Kidney (tissue), 13 donors: ENCODE measurements at regions not wholly inside any gene's neighbourhood (a gene's known extent, or its start where the extent isn't known, plus 50 kb on each side); places are given as distances from the start of the nearest gene placed in this dataset.

Experiments
- DNase-seq, 5 donors: peaks; one replicate each; pipeline ENCODE4 v3.0.0-alpha.2; 2013 to 2020
- FAIRE-seq: peaks from 2 replicates; lab custom pipeline; 2012; peaks lifted over from hg19 to GRCh38; lab: Jason Lieb, UNC
- H3K27ac ChIP-seq, 2 donors: one replicate each; pipeline ENCODE4 v1.7.0; 2013; ENCODE audit warnings: low read depth in 2 of 2, low read length in 2 of 2, inconsistent platforms in 1 of 2
- H3K27me3 ChIP-seq: one replicate; pipeline ENCODE4 v1.7.1; 2013; ENCODE audit warnings: low read length, inconsistent platforms; ENCODE audit not compliant: control insufficient read depth, insufficient read depth
- H3K36me3 ChIP-seq, 3 donors: one replicate each; pipeline versions ENCODE4 v1.7.0 to v1.7.1; 2013; ENCODE audit warnings: low read length in 3 of 3, control low read depth in 1 of 3, inconsistent platforms in 1 of 3; ENCODE audit not compliant: insufficient read depth in 3 of 3, control insufficient read depth in 2 of 3
- H3K4me1 ChIP-seq, 3 donors: one replicate each; pipeline versions ENCODE4 v1.7.0 to v1.7.1; 2013; ENCODE audit warnings: low read length in 3 of 3, inconsistent platforms in 1 of 3, low read depth in 1 of 3; ENCODE audit not compliant: control insufficient read depth in 2 of 3, insufficient read depth in 2 of 3
- H3K4me3 ChIP-seq, 3 donors: one replicate each; pipeline versions ENCODE4 v1.7.0 to v1.8.1; 2013; ENCODE audit warnings: low read length in 3 of 3, control low read depth in 1 of 3, inconsistent platforms in 1 of 3
- H3K9ac ChIP-seq, 3 donors: one replicate each; pipeline versions ENCODE4 v1.7.0 to v1.7.1; 2013; ENCODE audit warnings: low read length in 3 of 3, control low read depth in 1 of 3, inconsistent platforms in 1 of 3
- H3K9me3 ChIP-seq, 3 donors: one replicate each; pipeline versions ENCODE4 v1.7.0 to v1.7.1; 2013; ENCODE audit warnings: low read length in 3 of 3, control low read depth in 1 of 3, inconsistent platforms in 1 of 3; ENCODE audit not compliant: control insufficient read depth in 2 of 3, insufficient read depth in 1 of 3
- intact Hi-C: fragments of 100-400 bp; cut with DNase I; formaldehyde crosslinking; loops from one replicate; pipeline ENCODE4 v1.11.1; 2022
- TF ChIP-seq, protein P1 (sequence below): IDR thresholded peaks from 3 replicates; pipeline ENCODE4 v1.5.1; 2012; ENCODE audit warnings: mild to moderate bottlenecking, moderate library complexity, borderline replicate concordance; ENCODE audit not compliant: insufficient read depth; ENCODE audit errors: extremely low read depth
- donor health status: control.
- donor health status: control.
- donor health status: control.
- donor health status: control.
- donor health status: control.
- donor health status: DM: yes; HTN: yes; CAD: no.
- donor health status: Normal renal cell carcinoma (clear cell type).

DNA sequence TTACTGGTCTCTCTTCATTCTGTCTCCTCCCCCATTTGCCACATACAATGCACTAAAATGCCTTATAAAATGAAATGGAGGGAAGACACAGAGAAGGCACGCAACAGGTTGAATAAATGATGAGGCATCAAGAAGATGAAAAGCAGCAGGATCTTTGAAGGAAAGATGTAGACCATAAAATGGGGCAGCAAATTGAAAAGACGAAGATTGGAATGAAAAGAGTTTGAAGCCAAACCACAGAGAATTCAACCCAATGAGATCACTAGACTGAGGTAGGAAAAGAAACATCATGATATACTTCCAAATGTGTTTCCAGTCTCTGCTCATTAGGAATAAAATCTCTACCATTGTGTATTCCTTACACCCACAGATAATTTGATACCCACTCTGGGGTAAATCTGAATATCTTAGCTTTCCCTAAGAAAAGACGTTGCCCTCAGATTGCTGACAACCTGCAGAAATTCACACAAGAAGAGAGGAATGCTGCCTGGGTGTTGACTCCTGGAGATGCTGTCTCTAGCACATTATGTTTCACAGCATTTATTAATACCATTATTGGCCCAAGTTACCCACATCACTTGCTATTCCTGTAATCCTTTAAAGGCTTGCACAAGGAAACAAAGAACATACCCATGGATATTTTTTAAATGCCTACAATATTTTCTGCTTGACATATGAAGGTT, 230.9 kb downstream of the LTN1 start:
- Histone ChIP-seq H3K27me3 (no peaks in the 10 kb centered on the region), H3K36me3 (no peaks in the 10 kb centered on the region), H3K9me3 (no peaks in the 10 kb centered on the region), H3K9ac (no peak overlapping the region), H3K27ac (no peak overlapping the region), H3K4me3 (no peak overlapping the region), H3K4me1 (no peaks in the 10 kb centered on the region)
- TF ChIP-seq, protein P1, sequence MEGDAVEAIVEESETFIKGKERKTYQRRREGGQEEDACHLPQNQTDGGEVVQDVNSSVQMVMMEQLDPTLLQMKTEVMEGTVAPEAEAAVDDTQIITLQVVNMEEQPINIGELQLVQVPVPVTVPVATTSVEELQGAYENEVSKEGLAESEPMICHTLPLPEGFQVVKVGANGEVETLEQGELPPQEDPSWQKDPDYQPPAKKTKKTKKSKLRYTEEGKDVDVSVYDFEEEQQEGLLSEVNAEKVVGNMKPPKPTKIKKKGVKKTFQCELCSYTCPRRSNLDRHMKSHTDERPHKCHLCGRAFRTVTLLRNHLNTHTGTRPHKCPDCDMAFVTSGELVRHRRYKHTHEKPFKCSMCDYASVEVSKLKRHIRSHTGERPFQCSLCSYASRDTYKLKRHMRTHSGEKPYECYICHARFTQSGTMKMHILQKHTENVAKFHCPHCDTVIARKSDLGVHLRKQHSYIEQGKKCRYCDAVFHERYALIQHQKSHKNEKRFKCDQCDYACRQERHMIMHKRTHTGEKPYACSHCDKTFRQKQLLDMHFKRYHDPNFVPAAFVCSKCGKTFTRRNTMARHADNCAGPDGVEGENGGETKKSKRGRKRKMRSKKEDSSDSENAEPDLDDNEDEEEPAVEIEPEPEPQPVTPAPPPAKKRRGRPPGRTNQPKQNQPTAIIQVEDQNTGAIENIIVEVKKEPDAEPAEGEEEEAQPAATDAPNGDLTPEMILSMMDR, result no peak
- DNase-seq (peak in 1 of 5 donors; percentile 26), FAIRE-seq (no peak)
- intact Hi-C loops, result no loop called here

DNA sequence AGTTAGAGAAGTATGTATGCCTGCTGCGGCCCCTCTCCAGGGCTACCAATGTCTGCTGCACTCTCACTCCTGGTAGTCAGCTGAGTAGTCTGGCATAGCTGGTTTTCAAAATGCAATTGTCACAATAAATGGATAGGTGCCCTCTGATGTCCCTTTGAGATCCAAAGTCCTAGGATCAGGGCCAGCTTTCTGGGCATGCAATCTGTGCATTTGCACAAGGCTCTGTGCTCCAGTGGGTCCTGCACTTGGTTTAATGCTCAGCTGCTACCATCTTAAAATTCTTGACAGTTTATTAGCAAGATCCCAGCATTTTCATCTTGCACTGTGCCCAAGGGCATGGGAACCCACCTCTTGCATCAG, 233.8 kb downstream of the LTN1 start:
- FAIRE-seq, result no peak

DNA sequence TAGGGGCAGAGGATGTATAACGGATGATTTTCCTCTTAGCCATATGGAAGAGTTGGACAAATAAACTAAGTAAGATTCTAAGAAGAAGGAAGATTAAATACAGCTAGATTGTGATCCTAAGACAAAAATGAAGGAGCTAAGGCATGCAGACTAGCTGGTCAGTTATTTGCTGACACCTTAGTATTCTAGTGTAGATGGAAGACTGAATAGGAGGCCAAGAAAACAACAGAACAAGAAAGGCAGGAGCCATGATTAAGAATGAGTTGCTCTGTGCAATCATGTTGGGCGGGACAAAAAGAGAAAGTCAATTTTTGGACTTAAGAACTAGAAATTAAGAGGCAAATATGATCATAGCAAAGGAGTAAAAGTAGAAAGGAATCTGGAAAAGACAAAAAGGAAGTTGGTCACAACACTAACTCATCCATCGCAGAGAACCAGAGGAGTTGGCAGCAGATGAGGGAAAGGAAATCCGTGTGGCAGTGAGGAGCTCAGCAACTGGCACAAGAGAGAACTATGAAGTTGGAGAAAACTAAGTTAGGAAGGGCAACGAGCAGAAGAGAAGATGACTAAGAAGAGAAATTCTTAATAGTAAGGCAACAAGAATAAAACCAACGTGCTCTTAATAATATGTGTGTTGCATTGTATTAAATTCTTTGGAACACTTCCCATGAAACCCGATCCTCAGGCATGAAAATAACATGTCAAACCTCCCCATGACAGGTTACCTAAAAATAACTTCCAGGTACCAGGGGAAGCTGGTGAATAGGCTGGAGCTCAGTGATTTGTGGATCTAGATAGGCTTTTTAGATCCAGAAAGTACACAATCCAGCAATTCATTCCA, 234.4 kb downstream of the LTN1 start:
- H3K9ac ChIP-seq, result no peak overlapping the region
- H3K4me1 ChIP-seq, result no peaks in the 10 kb centered on the region
- no peak for DNase-seq
- H3K36me3 ChIP-seq, result no peaks in the 10 kb centered on the region
- no peaks in the 10 kb centered on the region for H3K9me3 ChIP-seq
- no peaks in the 10 kb centered on the region for H3K27me3 ChIP-seq
- intact Hi-C loops, result no loop called here
- TF ChIP-seq, protein P1, result no peak
- FAIRE-seq, result no peak
- H3K27ac ChIP-seq, result no peak overlapping the region
- H3K4me3 ChIP-seq, result no peak overlapping the region

More for the DNA sequence above, 233.8 kb downstream of the LTN1 start:
- Histone ChIP-seq H3K27me3 (no peaks in the 10 kb centered on the region), H3K27ac (no peak overlapping the region), H3K9ac (no peak overlapping the region), H3K9me3 (no peaks in the 10 kb centered on the region), H3K36me3 (no peaks in the 10 kb centered on the region), H3K4me3 (no peak overlapping the region), H3K4me1 (no peaks in the 10 kb centered on the region)
- no peak for DNase-seq
- intact Hi-C loops, result no loop called here
- TF ChIP-seq, protein P1, result no peak
